SU-DHL-6 (cell line): ENCODE measurements at regions not wholly inside any gene's neighbourhood (a gene's known extent, or its start where the extent isn't known, plus 50 kb on each side); places are given as distances from the start of the nearest gene placed in this dataset.
"Not testable (repeated sequence)": the region's sequence is repeated elsewhere in the genome, so short reads cannot be mapped to it uniquely, and the experiment has no call there.

ENCODE experiments used
- H2AFZ ChIP-seq: fragments of 200-600 bp; sonication (generic); 2 replicates; pipeline ENCODE4 v1.6.1; 2014; ENCODE audit warnings: low read depth, mild to moderate bottlenecking, moderate library complexity, mixed read lengths, antibody characterized with exemption, low read length; ENCODE audit not compliant: severe bottlenecking
- H3F3A ChIP-seq: fragments of 200-600 bp; shearing (Covaris generic); 2 replicates; pipeline ENCODE4 v1.6.0; 2016; ENCODE audit warnings: antibody characterized with exemption, mild to moderate bottlenecking; ENCODE audit not compliant: insufficient read depth
- H3K27ac ChIP-seq: fragments of 200-600 bp; sonication (generic); 2 replicates; pipeline ENCODE4 v1.5.1; 2016; ENCODE audit warnings: low read depth, mild to moderate bottlenecking, low read length, moderate library complexity, mixed read lengths
- H3K27me3 ChIP-seq: fragments of 200-600 bp; sonication (generic), shearing (Covaris generic); 2 replicates; pipeline ENCODE4 v1.6.0; 2014; ENCODE audit warnings: mild to moderate bottlenecking, low read length
- H3K36me3 ChIP-seq: fragments of 200-600 bp; sonication (generic); 2 replicates; pipeline ENCODE4 v1.6.1; 2014; ENCODE audit warnings: mild to moderate bottlenecking, low read length, mixed read lengths
- H3K4me2 ChIP-seq: fragments of 300-600, 200-600 bp; shearing (Covaris generic), sonication (generic); 2 replicates; pipeline ENCODE4 v1.6.0; 2014; ENCODE audit warnings: low read length, low read depth, mild to moderate bottlenecking; ENCODE audit not compliant: poor library complexity, severe bottlenecking
- H3K4me3 ChIP-seq: fragments of 200-600 bp; sonication (generic); 2 replicates; pipeline ENCODE4 v1.5.1; 2014; ENCODE audit warnings: antibody characterized with exemption, low read length, mild to moderate bottlenecking, mixed read lengths; ENCODE audit not compliant: insufficient read depth, poor library complexity, severe bottlenecking
- H3K79me2 ChIP-seq: fragments of 200-600 bp; sonication (generic); 2 replicates; pipeline ENCODE4 v1.6.1; 2014; ENCODE audit warnings: mild to moderate bottlenecking, low read length, moderate library complexity; ENCODE audit not compliant: insufficient read depth
- H3K9ac ChIP-seq: fragments of 200-600 bp; sonication (generic); 2 replicates; pipeline ENCODE4 v1.7.0; 2014; ENCODE audit warnings: mild to moderate bottlenecking, low read length
- H3K9me2 ChIP-seq: fragments of 200-600 bp; sonication (generic); replicated peaks from 2 replicates; pipeline ENCODE4 v1.6.1; 2014; ENCODE audit warnings: low read length; ENCODE audit not compliant: insufficient read depth
- H3K9me3 ChIP-seq: fragments of 200-600 bp; sonication (generic); 2 replicates; pipeline ENCODE4 v1.6.1; 2014; ENCODE audit warnings: low read length, mixed read lengths; ENCODE audit not compliant: insufficient read depth
- H4K20me1 ChIP-seq: fragments of 200-600 bp; sonication (generic); 2 replicates; pipeline ENCODE4 v1.6.1; 2014; ENCODE audit warnings: low read depth, mild to moderate bottlenecking, antibody characterized with exemption, low read length, moderate library complexity, mixed read lengths
- EZH2phosphoT487 ChIP-seq: fragments of 200-600 bp; sonication (generic), shearing (Covaris generic); conservative IDR thresholded peaks from 2 replicates; pipeline ENCODE4 v1.6.1; 2018; ENCODE audit warnings: mild to moderate bottlenecking, antibody characterized with exemption, low read length, moderate library complexity, mixed read lengths
- TF ChIP-seq, protein P1 (sequence below): fragments of 200-600 bp; sonication (generic); IDR thresholded peaks from one replicate; pipeline ENCODE4 v1.5.1; 2017; ENCODE audit warnings: antibody characterized with exemption, mild to moderate bottlenecking, low read length, moderate library complexity; ENCODE audit not compliant: insufficient read depth, poor library complexity, severe bottlenecking

DNA sequence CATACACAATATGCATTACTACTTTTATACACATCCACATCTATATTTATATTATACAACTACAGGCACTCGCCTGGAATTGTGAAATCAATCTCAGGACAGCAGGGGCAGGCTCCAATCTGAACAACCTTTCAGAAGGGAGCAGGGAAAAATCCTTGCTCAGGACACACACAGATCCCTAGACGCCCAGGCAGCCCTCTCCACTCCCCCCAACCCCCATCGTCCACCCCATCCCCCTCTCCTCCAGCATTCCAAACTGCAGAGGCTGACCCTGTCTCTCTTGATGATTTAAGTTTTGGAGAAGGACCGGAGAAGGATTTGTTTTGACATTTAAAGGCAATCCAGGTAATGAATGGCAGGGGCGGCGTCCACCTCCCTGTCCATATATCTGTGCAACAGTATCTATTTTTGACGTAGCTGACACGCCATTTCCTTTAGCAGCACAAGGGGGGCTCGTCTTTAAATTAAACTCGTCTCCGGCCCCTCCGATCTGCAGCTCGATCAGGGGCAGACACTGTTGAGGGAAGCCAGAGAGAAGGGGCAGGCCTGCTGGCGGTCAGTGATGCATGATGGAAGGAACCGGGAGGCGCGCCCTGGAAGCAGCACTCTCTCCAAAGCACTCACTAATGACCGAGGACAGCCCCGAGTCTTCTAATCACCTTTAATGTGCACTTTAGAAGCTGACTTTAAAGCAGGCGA, 95.0 kb upstream of the TBX5 start:
- H3K9me2 ChIP-seq = no peaks in the 10 kb centered on the region
- no peak overlapping the region for H3K4me2 ChIP-seq
- H3K27ac ChIP-seq = no peak overlapping the region
- no peak overlapping the region for H3K4me3 ChIP-seq
- H4K20me1 ChIP-seq = no peaks in the 10 kb centered on the region
- H2AFZ ChIP-seq = no peak overlapping the region
- H3K27me3 ChIP-seq = no peaks in the 10 kb centered on the region
- no peaks in the 10 kb centered on the region for H3K9me3 ChIP-seq
- no peaks in the 10 kb centered on the region for H3K79me2 ChIP-seq
- TF ChIP-seq EZH2phosphoT487 = no peak
- TF ChIP-seq, protein P1, sequence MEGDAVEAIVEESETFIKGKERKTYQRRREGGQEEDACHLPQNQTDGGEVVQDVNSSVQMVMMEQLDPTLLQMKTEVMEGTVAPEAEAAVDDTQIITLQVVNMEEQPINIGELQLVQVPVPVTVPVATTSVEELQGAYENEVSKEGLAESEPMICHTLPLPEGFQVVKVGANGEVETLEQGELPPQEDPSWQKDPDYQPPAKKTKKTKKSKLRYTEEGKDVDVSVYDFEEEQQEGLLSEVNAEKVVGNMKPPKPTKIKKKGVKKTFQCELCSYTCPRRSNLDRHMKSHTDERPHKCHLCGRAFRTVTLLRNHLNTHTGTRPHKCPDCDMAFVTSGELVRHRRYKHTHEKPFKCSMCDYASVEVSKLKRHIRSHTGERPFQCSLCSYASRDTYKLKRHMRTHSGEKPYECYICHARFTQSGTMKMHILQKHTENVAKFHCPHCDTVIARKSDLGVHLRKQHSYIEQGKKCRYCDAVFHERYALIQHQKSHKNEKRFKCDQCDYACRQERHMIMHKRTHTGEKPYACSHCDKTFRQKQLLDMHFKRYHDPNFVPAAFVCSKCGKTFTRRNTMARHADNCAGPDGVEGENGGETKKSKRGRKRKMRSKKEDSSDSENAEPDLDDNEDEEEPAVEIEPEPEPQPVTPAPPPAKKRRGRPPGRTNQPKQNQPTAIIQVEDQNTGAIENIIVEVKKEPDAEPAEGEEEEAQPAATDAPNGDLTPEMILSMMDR = no peak
- H3F3A ChIP-seq = no peaks in the 10 kb centered on the region
- H3K9ac ChIP-seq = no peak overlapping the region
- no peaks in the 10 kb centered on the region for H3K36me3 ChIP-seq

DNA sequence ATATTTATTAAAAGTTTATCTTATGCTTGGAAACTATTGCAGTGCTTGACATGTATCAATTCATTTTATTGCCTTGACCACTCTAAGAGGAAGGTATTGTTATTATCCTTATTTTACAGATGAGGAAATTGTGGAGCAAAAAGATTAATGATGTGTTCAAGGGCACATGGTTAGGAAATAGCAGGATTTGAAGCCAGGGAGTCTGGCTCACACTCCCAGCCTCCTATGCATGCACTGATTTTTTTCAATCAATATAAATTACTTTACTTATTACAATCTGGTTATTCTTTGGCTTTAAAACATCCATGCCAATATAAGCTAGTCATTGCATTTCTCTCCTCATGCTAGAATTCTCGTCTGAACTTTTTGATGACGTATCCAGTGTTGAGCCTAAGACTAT, 94.2 kb upstream of the TBX5 start:
- Histone ChIP-seq H3K9me2 (no peaks in the 10 kb centered on the region), H2AFZ (no peak overlapping the region), H3K79me2 (no peaks in the 10 kb centered on the region), H3K4me3 (no peak overlapping the region), H3K27ac (no peak overlapping the region), H3K9me3 (no peaks in the 10 kb centered on the region), H4K20me1 (no peaks in the 10 kb centered on the region), H3F3A (no peaks in the 10 kb centered on the region), H3K36me3 (no peaks in the 10 kb centered on the region), H3K27me3 (no peaks in the 10 kb centered on the region), H3K4me2 (no peak overlapping the region), H3K9ac (no peak overlapping the region)
- TF ChIP-seq, protein P1 = no peak
- TF ChIP-seq EZH2phosphoT487 = no peak

- Histone ChIP-seq H3K4me3 (no peak overlapping the region), H3K9me3 (no peaks in the 10 kb centered on the region), H4K20me1 (no peaks in the 10 kb centered on the region), H3K27me3 (no peaks in the 10 kb centered on the region), H2AFZ (no peak overlapping the region), H3K9ac (no peak overlapping the region), H3K9me2 (no peaks in the 10 kb centered on the region), H3K4me2 (no peak overlapping the region), H3F3A (no peaks in the 10 kb centered on the region), H3K27ac (no peak overlapping the region), H3K79me2 (no peaks in the 10 kb centered on the region), H3K36me3 (no peaks in the 10 kb centered on the region)
- TF ChIP-seq EZH2phosphoT487 = no peak
- TF ChIP-seq, protein P1 = no peak
Observed at GRCh38 chr12:114499338-114499737, 93.4 kb upstream of the TBX5 start.

DNA sequence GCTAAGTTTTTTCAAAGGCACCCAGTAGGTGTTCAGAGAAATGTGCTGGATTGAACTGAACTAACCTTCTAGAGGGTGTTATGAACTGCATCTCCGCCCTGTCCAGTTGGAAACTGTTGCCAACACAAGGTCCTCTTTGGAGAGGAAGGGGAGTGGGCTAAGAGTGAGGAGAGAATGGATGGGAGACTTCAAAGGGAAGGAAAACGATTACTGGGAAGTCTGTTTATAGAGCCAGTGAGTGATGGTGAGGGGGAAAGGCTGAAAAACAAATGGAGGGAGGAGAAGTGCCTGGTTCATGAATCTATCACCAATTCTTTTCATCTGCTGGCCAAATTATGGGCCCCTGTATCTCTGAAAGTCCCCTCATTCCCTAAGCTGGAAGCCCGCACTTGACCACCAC, 86.0 kb upstream of the TBX5 start:
- Histone ChIP-seq H3K9me2 (no peaks in the 10 kb centered on the region), H3K27ac (no peak overlapping the region), H3K4me2 (no peak overlapping the region), H3K79me2 (no peaks in the 10 kb centered on the region), H3K36me3 (no peaks in the 10 kb centered on the region), H3K9ac (no peak overlapping the region), H3K27me3 (no peaks in the 10 kb centered on the region), H3K9me3 (no peaks in the 10 kb centered on the region), H3F3A (no peaks in the 10 kb centered on the region), H4K20me1 (no peaks in the 10 kb centered on the region), H2AFZ (no peak overlapping the region), H3K4me3 (no peak overlapping the region)
- TF ChIP-seq EZH2phosphoT487 = no peak
- TF ChIP-seq, protein P1 = no peak

DNA sequence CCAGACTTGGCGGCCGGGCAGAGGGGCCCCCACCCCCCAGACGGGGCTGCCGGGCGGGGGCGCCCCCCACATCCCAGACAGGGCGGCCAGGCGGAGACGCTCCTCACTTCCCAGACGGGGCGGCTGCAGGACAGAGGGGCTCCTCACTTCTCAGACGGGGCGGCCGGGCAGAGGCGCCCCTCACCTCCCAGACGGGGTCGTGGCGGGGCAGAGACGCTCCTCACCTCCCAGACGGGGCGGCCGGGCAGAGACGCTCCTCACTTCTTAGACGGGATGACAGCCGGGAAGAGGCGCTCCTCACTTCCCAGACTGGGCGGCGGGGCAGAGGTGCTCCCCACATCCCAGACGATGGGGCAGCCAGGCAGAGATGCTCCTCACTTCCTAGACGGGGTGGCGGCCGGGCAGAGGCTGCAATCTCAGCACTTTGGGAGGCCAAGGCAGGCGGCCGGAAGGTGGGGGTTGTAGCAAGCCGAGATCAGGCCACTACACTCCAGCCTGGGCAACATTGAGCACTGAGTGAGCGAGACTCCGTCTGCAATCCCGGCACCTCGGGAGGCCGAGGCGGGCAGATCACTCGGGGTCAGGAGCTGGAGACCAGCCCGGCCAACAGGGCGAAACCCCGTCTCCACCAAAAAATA, 79.0 kb upstream of the TBX5 start:
- not testable (repeated sequence) for H3K27me3 ChIP-seq, H3K4me3 ChIP-seq, H3K9me2 ChIP-seq, H3K27ac ChIP-seq, H3K9ac ChIP-seq, H3K4me2 ChIP-seq, H3K36me3 ChIP-seq, H4K20me1 ChIP-seq, H2AFZ ChIP-seq, H3K9me3 ChIP-seq, H3F3A ChIP-seq, H3K79me2 ChIP-seq
